DMS 273 (cell line): ENCODE measurements at regions not wholly inside any gene's neighbourhood (a gene's known extent, or its start where the extent isn't known, plus 50 kb on each side); places are given as distances from the start of the nearest gene placed in this dataset.
"Not testable (repeated sequence)": the region's sequence is repeated elsewhere in the genome, so short reads cannot be mapped to it uniquely, and the experiment has no call there.

Experiments
- DNase-seq: peaks from one replicate; lab custom pipeline; 2025; ENCODE audit not compliant: unreplicated experiment; lab: John Stamatoyannopoulos, UW

DNA sequence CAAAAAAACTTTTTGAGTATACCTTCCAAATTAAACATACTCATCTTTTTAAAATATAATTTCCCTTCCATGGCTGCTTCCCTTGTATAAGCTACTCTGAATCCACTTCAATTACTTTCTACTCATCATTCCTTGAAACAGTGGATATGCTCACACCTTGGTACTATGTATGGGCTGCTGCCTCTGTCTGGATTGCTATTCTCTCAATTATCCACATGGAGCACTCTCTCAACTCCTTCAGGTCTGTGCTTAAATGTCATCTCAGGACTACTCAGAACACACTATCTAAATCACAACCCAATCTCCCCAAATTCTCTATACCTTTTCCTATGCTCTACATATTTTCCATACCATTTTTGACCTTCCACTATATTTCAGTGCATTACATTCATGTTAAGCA is 898.9 kb upstream of the EPHA5 start:
- peak; percentile 1 for DNase-seq

DNA sequence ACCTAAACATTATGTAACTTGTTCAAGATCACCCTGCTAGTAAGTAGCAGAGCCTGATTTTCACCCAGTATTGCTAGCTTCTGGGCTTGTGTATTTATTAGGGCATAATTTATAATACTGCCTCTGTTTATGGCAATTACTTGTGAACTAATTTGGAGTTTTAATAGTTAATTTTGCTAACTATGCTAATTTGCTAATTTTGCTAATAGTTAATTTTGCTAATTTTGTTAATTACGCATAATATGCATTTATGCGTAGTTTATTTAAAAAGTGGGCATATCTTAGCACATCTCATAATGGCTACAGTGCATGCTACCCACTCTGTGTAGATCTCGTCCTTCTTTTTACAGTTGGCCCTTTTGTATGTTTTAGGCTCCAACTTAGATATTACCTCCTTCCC is 898.1 kb upstream of the EPHA5 start:
- DNase-seq, result no peak

- no peak for DNase-seq
Measured at GRCh38 chr4:66568001-66568400, 897.7 kb upstream of the EPHA5 start.

GRCh38 chr4:66567551-66567950 is 897.3 kb upstream of the EPHA5 start:
- DNase-seq, result no peak

DNA sequence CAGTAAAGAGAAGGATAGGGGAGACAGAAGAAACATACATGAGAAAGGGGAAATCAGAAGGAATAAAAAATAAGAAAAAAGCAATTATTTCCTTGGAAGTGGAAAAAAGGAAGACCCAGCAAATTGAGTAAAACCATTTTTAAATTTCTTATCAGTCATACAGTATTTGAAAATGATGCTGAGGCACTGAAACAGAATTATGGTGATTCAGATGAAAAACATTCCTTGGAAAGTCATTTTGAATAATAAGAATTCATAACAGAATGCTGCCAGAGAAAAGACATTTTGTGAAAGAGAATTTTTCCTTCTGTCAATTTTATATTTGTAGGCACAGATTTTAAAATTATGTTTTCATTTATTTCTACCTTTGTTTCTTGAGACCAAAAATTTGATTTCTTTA is 895.5 kb upstream of the EPHA5 start:
- no peak for DNase-seq

DNA sequence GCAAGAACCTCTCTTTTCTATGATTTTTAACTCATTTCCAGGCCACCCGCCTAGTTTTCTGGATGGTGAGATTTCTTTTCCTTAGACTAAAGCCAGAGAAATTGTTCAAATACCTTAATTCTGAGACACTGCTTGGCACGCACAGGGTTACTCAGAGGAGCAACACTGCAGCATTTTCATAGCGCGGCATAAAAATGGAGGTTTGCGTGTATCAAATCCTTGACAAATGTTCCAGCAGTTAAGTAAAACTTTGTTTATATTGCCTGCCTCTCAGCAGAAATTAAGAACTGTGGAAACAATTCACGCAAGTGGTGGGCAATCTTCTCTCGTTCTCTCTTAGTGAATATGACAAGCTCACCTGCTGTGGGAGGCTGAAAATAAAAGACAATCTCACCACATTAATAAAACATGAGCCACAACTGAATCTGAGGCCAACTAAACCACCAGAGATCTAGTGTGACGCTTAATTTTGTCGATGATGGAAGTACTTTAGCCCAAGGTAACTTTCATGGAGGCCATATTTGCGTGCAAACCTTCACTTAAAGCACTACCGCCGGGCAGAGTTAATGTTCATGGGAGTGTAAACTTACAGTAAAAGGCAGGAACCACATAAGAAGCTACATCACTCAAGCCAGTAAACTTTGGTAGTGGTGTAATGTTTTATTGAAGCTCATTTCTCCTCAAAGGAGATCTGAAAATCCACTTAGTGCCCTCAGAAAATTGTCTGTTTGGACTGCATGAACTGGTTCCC is 894.8 kb upstream of the EPHA5 start:
- no peak for DNase-seq

- DNase-seq, result no peak
Measured at GRCh38 chr4:66562276-66562806, 892.1 kb upstream of the EPHA5 start.

DNA sequence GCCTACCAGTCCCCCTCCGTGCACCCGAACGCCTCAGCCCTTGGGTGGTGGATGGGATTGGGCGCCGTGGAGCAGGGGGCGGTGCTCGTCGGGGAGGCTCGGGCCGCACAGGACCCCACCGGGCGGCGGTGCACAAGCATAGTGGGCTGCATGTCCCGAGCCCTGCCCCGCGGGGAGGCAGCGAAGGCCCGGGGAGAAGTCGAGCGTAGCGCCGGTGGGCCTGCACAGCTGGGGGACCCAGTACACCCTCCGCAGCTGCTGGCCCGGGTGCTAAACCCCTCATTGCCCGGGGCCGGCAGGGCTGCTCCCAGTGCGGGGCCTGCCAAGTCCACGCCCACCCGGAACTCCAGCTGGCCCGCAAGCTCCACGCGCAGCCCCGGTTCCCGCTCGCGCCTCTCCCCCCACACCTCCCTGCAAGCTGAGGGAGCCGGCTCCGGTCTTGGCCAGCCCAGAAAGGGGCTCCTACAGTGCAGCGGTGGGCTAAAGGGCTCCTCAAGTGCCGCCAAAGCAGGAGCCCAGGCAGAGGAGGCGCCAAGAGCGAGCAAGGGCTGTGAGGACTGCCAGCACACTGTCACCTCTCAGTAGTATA is 891.3 kb upstream of the EPHA5 start:
- DNase-seq, result not testable (repeated sequence)

DNA sequence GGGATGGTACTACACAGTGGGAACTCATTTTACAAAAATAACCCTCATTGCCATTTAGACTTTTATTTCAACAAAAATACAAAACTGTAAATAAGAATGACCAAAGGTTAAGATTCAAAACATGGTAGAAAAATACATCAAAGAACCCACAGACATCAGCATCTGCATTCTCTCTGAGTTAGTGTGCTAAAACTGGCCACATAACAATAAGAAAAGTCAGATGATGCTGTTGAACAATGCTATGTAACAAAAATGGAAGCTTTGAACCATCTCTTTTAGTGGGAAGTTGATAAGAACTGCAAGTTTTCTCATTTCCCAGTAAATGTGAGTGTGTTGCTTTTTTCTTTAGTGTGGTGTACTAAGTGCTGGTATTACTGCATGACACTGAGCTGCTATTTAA is 888.4 kb upstream of the EPHA5 start:
- no peak for DNase-seq

- no peak for DNase-seq
Measured at GRCh38 chr4:66556651-66557278, 886.5 kb upstream of the EPHA5 start.

GRCh38 chr4:66555301-66555700 is 885.0 kb upstream of the EPHA5 start:
- DNase-seq, result no peak

GRCh38 chr4:66554826-66555225 is 884.5 kb upstream of the EPHA5 start:
- DNase-seq, result no peak

GRCh38 chr4:66545301-66545700 is 875.0 kb upstream of the EPHA5 start:
- not testable (repeated sequence) for DNase-seq

DNA sequence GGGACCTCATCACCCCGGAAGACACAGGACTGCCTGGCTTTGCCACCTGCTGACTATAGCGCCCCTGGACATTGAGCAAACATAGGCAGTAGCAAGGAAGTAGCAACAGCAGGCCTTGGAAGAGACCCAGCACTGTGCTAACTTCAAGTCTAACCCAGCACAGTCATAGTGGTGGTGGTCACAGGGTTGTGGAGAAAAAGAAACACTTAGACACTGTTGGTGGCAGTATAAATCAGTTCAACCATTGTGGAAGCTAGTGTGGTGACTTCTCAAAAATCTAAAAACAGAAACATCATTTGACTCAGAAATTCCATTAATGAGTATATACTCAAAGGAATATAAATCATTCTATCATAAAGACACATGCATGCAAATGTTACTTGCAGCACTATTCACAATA is 874.0 kb upstream of the EPHA5 start:
- DNase-seq, result no peak

DNA sequence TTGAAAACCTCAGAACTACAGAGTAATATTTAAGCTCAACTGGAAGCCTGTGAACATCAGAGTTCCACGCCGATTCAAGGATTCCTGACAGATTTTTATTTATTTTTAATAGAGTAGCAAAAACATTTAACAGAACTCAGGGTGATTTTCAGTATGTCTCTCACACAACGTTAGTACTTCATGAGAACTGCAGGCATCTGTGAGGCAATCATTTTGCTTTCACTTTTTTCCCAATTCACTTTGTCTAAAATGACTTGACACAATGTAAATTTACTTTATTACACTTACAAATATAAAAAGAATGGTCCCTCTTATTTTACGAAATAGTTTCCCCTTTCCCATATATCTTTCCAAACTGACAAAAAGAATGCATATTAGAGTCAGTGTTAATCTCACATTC is 869.5 kb upstream of the EPHA5 start:
- DNase-seq, result no peak

DNA sequence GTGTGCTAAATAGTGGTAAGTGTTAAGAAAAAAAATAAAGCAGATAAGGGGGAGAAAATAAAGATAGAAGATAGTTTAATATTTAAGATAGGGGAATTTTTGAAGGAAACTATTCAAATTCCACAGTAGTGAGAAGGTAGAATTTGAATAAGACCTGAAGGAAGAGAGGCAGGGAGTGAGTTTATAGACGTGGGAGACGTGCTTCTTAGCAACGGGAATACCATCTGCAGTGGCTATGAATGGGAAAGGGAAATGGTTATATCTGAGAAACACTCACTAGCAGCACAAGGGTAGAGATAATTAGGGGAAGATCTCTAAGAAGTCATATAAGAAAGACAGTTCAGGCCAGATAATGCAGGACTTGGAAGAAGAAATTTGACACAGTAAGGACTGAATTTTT is 854.5 kb upstream of the EPHA5 start:
- no peak for DNase-seq

- DNase-seq, result no peak
Measured at GRCh38 chr4:66522244-66522643, 852.0 kb upstream of the EPHA5 start.

DNA sequence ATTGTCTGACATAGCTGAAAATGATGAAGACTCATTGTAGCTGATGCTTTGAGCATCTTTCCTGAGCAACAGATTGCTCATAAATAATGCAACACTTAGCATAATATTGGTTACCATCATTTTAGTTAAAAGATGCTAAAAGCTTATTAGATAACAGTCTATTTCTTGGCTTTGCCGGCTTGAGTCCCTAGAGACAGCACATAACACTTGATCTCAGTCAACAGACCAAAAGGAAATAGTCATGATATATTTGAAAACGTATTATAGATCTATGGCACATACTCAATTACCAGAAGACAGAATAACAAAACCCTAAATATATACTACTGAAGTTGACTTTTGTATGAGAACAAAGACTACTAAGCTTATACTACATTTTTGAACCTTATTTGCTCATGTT is 846.7 kb upstream of the EPHA5 start:
- DNase-seq, result peak; percentile 0

- no peak for DNase-seq
Measured at GRCh38 chr4:66506985-66507384, 836.7 kb upstream of the EPHA5 start.

- DNase-seq, result no peak
Measured at GRCh38 chr4:66501997-66502396, 831.7 kb upstream of the EPHA5 start.

- DNase-seq, result no peak
Measured at GRCh38 chr4:66490729-66491128, 820.4 kb upstream of the EPHA5 start.

- DNase-seq, result no peak
Measured at GRCh38 chr4:66489783-66490452, 819.6 kb upstream of the EPHA5 start.
